Smooth muscle cell of the brain vasculature (primary cell): ENCODE measurements at regions not wholly inside any gene's neighbourhood (a gene's known extent, or its start where the extent isn't known, plus 50 kb on each side); places are given as distances from the start of the nearest gene placed in this dataset.

Experiments used
- DNase-seq: peaks from one replicate; pipeline ENCODE4 v3.0.0-alpha.2; 2012; ENCODE audit warnings: low read depth, low spot score

- DNase-seq, result no peak
Observed at GRCh38 chr12:73341559-73342247, 1069.5 kb downstream of the TRHDE start.

- no peak for DNase-seq
Observed at GRCh38 chr12:73342733-73343132, 1070.6 kb downstream of the TRHDE start.

GRCh38 chr12:73352826-73353225 lies 1080.7 kb downstream of the TRHDE start:
- no peak for DNase-seq

- no peak for DNase-seq
Observed at GRCh38 chr12:73361156-73361863, 1089.1 kb downstream of the TRHDE start.

- DNase-seq, result no peak
Observed at GRCh38 chr12:73361864-73362230, 1089.7 kb downstream of the TRHDE start.

GRCh38 chr12:73362666-73363065 lies 1090.5 kb downstream of the TRHDE start:
- DNase-seq, result no peak

GRCh38 chr12:73372856-73373255 lies 1100.7 kb downstream of the TRHDE start:
- no peak for DNase-seq

GRCh38 chr12:73374360-73374759 lies 1102.2 kb downstream of the TRHDE start:
- no peak for DNase-seq

GRCh38 chr12:73383584-73384222 lies 1111.5 kb downstream of the TRHDE start:
- no peak for DNase-seq

- DNase-seq, result no peak
Observed at GRCh38 chr12:73384592-73384991, 1112.4 kb downstream of the TRHDE start.

- DNase-seq, result no peak
Observed at GRCh38 chr12:73390261-73390660, 1118.1 kb downstream of the TRHDE start.

- DNase-seq, result no peak
Observed at GRCh38 chr12:73413051-73413450, 1124.6 kb upstream of the ATXN7L3B start.

GRCh38 chr12:73413974-73414373 lies 1123.7 kb upstream of the ATXN7L3B start:
- DNase-seq, result no peak

GRCh38 chr12:73414926-73415325 lies 1122.7 kb upstream of the ATXN7L3B start:
- no peak for DNase-seq

- DNase-seq, result no peak
Observed at GRCh38 chr12:73418541-73418940, 1119.1 kb upstream of the ATXN7L3B start.

GRCh38 chr12:73421832-73422231 lies 1115.8 kb upstream of the ATXN7L3B start:
- DNase-seq, result no peak

- DNase-seq, result no peak
Observed at GRCh38 chr12:73424484-73424883, 1113.2 kb upstream of the ATXN7L3B start.

GRCh38 chr12:73445658-73446324 lies 1091.8 kb upstream of the ATXN7L3B start:
- DNase-seq, result no peak

- DNase-seq, result no peak
Observed at GRCh38 chr12:73452672-73453469, 1084.8 kb upstream of the ATXN7L3B start.

- no peak for DNase-seq
Observed at GRCh38 chr12:73460212-73460611, 1077.4 kb upstream of the ATXN7L3B start.

GRCh38 chr12:73465106-73465505 lies 1072.5 kb upstream of the ATXN7L3B start:
- DNase-seq, result no peak

GRCh38 chr12:73486256-73486655 lies 1051.4 kb upstream of the ATXN7L3B start:
- DNase-seq, result no peak
